Adipocyte (in vitro differentiated cells): ENCODE measurements at regions not wholly inside any gene's neighbourhood (a gene's known extent, or its start where the extent isn't known, plus 50 kb on each side); places are given as distances from the start of the nearest gene placed in this dataset.

Experiments
- DNase-seq: peaks from one replicate; pipeline ENCODE4 v3.0.0-alpha.2; 2015; ENCODE audit warnings: low read depth
- H3K27me3 ChIP-seq: replicated peaks from 2 replicates; pipeline ENCODE4 v1.7.0; 2013; ENCODE audit warnings: mild to moderate bottlenecking, low read length, moderate library complexity; ENCODE audit not compliant: control insufficient read depth, insufficient read depth
- H3K36me3 ChIP-seq: 2 replicates; pipeline ENCODE4 v1.7.0; 2013; ENCODE audit warnings: low read length, mild to moderate bottlenecking, moderate library complexity; ENCODE audit not compliant: control insufficient read depth, insufficient read depth, severe bottlenecking
- H3K4me1 ChIP-seq: 2 replicates; pipeline ENCODE4 v1.7.0; 2013; ENCODE audit warnings: mild to moderate bottlenecking, low read length, moderate library complexity; ENCODE audit not compliant: control insufficient read depth, insufficient read depth
- H3K4me3 ChIP-seq: 2 replicates; pipeline ENCODE4 v1.7.0; 2013; ENCODE audit warnings: mild to moderate bottlenecking, low read length, moderate library complexity
- H3K9ac ChIP-seq: 2 replicates; pipeline ENCODE4 v1.7.0; 2013; ENCODE audit warnings: mild to moderate bottlenecking, low read length, moderate library complexity
- H3K9me3 ChIP-seq: 2 replicates; pipeline ENCODE4 v1.7.0; 2013; ENCODE audit warnings: mild to moderate bottlenecking, low read length, moderate library complexity; ENCODE audit not compliant: control insufficient read depth

DNA sequence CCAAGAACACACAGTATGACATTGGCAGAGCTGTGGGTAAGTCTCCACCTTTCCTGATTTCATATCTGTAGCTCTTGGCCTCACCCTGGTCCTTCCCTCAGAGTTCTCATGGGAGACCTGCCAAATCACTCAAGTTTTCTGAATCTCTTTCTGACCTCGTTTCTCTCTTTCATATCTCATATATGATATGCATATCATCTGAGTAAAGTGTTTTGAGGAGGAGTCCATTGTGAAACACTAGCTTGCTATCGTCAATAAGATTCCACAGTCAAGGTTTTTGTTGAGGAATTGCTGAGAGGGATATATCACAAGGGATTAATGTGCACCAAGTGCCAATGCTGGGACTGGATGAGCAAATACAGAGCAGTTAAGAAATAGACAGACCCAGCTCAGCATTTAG is 739.2 kb downstream of the BRINP1 start:
- Histone ChIP-seq H3K9ac (no peak overlapping the region), H3K9me3 (peaks cover 6% of the 10 kb centered on the region), H3K4me3 (no peak overlapping the region), H3K4me1 (no peaks in the 10 kb centered on the region), H3K36me3 (no peaks in the 10 kb centered on the region), H3K27me3 (no peaks in the 10 kb centered on the region)
- no peak for DNase-seq

DNA sequence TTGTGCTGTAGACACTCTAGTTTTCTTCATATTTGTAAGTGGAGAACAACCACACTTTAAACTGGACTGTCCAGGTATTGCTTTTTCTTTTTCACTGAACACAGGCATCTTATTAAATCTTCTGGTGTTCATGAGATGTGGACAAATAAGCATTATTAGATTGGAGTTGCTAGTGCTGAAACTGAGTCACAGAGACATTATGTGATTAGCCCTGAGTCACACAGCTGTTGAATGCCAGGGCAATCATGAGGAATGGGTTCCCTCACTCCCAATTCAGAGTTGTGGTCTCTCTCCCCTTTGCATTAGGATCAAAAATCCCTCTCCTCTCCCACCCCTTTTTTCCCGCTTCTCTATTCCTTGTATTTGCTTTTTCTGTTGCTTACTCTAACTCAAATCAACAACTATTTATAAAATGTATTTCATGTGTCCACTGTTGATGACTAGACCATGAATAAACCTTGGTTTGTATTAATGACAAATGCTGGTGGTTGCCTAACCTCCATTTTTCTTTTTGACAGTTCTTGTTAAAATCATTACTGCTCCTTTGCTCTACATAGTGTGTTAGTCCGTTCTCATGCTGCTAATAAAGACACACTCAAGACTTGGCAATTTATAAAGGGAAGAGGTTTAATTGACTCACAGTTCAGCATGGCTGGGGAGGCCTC is 738.2 kb downstream of the BRINP1 start:
- Histone ChIP-seq H3K9ac (no peak overlapping the region), H3K9me3 (peaks cover 6% of the 10 kb centered on the region), H3K4me1 (no peaks in the 10 kb centered on the region), H3K36me3 (no peaks in the 10 kb centered on the region), H3K4me3 (no peak overlapping the region), H3K27me3 (no peaks in the 10 kb centered on the region)
- DNase-seq: no peak

DNA sequence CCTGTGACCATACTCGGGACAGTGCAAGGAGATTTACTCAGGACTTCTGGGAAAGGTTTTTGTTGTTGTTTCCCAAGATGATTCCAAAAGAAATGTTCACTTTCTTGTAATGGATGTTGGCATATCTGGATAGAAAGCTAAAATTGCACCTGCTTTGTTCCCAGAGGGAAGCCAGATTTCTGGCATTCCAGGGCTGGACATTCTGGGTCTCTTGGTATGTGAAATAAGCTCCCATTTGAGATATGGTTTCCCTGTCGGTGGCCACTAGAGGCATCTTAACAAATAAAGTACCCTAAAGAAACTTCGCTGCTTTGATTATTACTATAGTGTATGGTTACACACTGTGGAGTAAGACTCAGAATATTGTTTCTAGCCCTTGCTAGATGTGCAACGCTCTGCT is 737.3 kb downstream of the BRINP1 start:
- no peak overlapping the region for H3K4me3 ChIP-seq
- no peak overlapping the region for H3K9ac ChIP-seq
- no peak for DNase-seq
- H3K9me3 ChIP-seq: peaks cover 6% of the 10 kb centered on the region
- no peaks in the 10 kb centered on the region for H3K27me3 ChIP-seq
- no peaks in the 10 kb centered on the region for H3K36me3 ChIP-seq
- no peaks in the 10 kb centered on the region for H3K4me1 ChIP-seq

DNA sequence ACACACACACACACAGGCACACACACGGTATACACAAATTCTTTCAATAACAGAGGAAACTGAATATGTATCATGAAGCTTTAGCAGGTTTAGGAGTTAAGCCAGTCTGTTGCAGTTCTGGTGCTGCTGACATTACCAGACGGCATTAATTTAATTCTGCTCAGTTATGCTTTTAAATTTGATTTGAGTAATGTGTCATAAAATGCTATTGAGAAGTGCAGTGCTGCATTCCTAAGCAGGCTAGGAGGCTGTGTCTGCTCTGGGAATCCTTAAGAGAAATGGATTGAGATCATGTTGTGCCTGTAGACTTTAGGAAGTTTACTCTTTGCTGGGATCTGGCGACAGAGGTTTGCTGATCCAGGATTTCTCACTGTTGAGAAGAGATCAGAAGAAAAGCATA is 733.8 kb downstream of the BRINP1 start:
- no peak for DNase-seq
- Histone ChIP-seq H3K36me3 (no peaks in the 10 kb centered on the region), H3K4me1 (no peaks in the 10 kb centered on the region), H3K9me3 (peaks cover 17% of the 10 kb centered on the region), H3K9ac (no peak overlapping the region), H3K4me3 (no peak overlapping the region), H3K27me3 (no peaks in the 10 kb centered on the region)

DNA sequence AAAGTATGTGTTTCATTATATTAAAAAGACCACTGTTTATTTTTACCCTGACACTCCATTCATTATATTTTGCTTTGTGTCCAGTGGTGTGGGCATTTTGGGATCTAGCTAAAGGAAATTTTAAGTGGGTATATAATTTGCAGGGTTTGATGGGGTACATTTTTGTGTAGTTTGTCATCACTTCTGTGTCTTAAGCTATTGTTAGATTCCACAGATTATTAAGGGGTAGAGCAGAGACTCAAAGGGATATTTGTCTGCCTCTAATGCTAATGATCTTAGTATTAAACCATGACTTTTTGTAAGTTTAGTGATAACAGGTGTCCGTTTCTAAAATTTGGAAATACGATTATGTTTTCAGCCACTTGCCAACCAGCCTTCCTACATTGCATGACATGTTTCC is 731.6 kb downstream of the BRINP1 start:
- DNase-seq: no peak
- Histone ChIP-seq H3K4me1 (no peaks in the 10 kb centered on the region), H3K36me3 (no peaks in the 10 kb centered on the region), H3K27me3 (no peaks in the 10 kb centered on the region), H3K4me3 (no peak overlapping the region), H3K9ac (no peak overlapping the region), H3K9me3 (peaks cover 17% of the 10 kb centered on the region)

DNA sequence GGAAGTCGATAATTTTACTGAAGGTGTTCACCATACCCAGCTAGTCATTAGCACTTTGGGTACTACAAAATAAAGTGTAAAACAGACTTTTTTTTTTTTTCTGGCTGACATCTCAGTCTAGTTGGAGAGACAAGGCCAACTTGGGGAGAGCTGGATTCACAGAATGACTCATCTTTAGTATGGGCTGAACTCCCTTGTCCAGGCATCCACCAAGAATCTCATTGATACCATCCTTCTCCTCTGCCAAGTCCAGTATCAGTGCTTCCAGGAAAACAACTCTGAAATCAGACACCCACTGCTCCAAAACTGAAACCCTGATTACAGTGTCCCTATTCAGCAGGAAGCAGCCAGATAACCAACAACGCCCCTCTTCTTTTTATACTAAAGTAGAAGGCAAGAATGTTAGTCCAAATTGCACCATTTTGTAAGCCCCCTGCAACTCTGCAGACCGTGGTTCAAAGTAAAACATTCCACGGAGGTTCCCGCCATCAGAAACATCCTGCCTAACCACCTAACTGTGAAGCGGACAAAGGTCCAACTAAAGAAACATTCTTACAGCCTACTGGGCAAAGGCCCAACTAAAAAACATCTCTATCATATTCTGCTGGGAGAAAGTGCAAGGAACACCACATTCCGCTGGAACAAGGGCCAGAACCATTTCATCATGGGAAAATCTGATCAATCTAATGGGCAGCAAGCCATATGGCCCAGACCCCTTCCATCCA is 728.2 kb downstream of the BRINP1 start:
- no peak overlapping the region for H3K4me3 ChIP-seq
- H3K9ac ChIP-seq: no peak overlapping the region
- DNase-seq: no peak

DNA sequence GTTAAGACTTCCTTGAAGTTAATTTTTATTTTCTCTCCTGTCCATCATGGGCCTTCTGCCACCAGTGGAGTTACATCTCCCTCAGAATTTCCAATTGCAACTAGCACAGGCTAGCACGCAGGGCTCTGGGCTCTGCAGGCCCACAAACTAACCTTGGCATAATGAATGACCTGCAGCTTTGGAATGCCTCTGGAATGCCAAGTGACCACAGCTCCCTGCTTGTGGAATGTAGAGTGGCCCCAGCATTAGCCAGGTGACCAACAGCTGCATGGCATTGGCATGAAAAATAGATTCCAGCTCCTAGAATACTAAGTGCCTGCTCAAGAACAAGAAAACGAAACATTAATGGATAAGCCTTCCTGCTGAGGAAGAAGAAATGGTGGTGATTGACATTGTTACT is 726.1 kb downstream of the BRINP1 start:
- Histone ChIP-seq H3K9me3 (peaks cover 28% of the 10 kb centered on the region), H3K36me3 (no peaks in the 10 kb centered on the region), H3K4me3 (no peak overlapping the region), H3K9ac (no peak overlapping the region), H3K4me1 (no peaks in the 10 kb centered on the region), H3K27me3 (no peaks in the 10 kb centered on the region)
- DNase-seq: peak; percentile 0

More for the DNA sequence above, 728.2 kb downstream of the BRINP1 start:
- no peaks in the 10 kb centered on the region for H3K27me3 ChIP-seq
- no peaks in the 10 kb centered on the region for H3K36me3 ChIP-seq
- H3K4me1 ChIP-seq: no peaks in the 10 kb centered on the region
- peaks cover 19% of the 10 kb centered on the region for H3K9me3 ChIP-seq

DNA sequence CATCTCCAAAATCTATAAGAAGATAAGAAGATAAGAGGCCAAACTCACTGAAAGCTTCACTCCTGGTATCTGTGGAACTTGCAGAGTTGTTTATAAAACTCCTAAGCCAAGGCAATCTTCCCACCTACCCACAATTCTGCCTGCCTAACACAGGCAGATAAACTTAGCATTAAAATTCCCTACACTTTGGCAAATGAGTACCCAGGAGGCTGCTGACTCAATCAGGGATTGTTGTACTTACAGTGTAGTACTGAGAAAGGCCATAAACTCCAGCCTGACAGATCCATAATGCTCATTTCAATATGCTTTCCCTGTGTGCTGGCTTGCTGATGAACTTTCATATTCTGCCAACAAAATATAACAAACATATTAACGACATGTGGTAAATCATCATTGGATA is 725.2 kb downstream of the BRINP1 start:
- no peak overlapping the region for H3K9ac ChIP-seq
- no peak for DNase-seq
- H3K4me3 ChIP-seq: no peak overlapping the region
- no peaks in the 10 kb centered on the region for H3K4me1 ChIP-seq
- peaks cover 20% of the 10 kb centered on the region for H3K9me3 ChIP-seq
- H3K36me3 ChIP-seq: no peaks in the 10 kb centered on the region
- no peaks in the 10 kb centered on the region for H3K27me3 ChIP-seq

DNA sequence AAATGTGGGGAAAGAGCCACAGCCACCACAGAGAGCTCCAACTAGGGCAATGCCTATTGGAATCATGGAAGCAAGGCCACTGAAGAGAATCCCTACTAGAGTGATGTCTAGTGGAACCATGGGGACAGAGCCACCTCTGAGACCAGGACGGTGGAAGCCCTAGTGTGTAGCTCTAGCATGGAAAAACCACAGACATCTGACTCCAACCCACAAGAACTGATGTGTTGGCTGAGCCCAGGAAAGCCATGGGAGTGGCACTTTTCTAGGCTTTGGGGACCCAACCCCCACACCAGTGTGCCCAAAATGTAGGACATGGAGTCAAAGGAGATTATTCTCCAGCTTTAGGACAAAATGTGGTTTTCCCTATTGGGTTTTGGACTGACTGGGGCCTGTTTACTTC is 721.9 kb downstream of the BRINP1 start:
- DNase-seq: no peak
- H3K4me3 ChIP-seq: no peak overlapping the region
- peaks cover 16% of the 10 kb centered on the region for H3K9me3 ChIP-seq
- no peaks in the 10 kb centered on the region for H3K27me3 ChIP-seq
- no peaks in the 10 kb centered on the region for H3K36me3 ChIP-seq
- no peaks in the 10 kb centered on the region for H3K4me1 ChIP-seq
- H3K9ac ChIP-seq: no peak overlapping the region

DNA sequence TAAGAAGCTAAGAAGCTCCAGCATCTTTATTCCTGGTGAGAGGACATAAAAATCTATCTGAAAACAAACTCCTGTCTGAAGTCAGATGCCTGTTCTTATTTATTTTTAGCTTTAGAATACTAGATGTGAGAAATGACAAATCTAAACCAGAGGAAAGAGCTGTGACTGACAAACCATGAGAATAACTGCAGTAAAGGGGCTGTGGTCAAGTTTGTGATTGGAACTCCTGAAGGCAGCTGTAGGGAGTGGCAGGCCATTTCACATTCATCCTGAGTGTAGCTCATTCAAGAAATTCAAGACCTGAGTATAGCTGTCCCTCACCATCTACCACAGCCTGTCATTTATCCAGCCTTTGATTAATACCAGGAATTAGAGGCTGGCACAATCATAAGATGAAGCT is 718.8 kb downstream of the BRINP1 start:
- H3K36me3 ChIP-seq: no peaks in the 10 kb centered on the region
- H3K4me1 ChIP-seq: no peaks in the 10 kb centered on the region
- H3K4me3 ChIP-seq: no peak overlapping the region
- H3K9me3 ChIP-seq: peaks cover 15% of the 10 kb centered on the region
- no peak overlapping the region for H3K9ac ChIP-seq
- H3K27me3 ChIP-seq: no peaks in the 10 kb centered on the region
- DNase-seq: no peak

DNA sequence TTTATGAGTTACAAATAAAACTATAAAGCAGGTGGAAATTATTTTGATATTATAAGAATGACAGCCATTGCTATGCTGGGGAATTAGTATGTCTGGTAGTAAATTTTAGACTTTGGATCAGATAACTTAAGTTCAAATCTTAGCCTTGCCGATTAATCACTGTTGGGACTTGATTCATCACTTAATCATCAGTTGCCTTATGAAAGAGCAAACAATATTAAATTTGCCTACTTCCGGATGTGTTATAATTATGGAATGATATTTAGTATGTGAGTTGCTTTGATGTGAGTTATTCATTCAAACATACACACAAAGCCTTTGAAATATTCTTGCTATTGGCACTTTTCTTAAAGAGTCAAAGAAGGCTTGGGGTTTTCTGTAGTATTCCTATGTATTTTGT is 717.7 kb downstream of the BRINP1 start:
- Histone ChIP-seq H3K27me3 (no peaks in the 10 kb centered on the region), H3K36me3 (no peaks in the 10 kb centered on the region), H3K4me1 (no peaks in the 10 kb centered on the region), H3K4me3 (no peak overlapping the region), H3K9me3 (peaks cover 6% of the 10 kb centered on the region), H3K9ac (no peak overlapping the region)
- no peak for DNase-seq

DNA sequence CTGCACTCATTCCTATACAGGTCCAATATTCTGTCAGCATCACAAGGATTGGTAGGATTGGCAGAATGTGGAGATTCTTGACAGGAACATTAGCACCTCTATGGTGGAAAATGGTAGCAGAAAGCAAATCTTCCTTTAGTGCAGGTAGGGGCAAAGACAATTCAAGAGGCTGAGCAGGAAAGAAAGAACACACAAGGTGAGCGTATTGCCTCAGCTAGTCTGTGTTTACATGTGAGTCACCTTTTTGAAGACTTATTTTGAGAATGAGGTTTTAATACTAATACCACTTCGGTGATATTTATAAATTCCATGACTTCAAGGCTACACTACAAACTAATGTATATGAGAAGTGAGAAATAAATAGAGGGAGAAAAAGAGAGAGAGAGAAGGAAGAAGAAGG is 717.0 kb downstream of the BRINP1 start:
- DNase-seq: no peak
- H3K4me1 ChIP-seq: no peaks in the 10 kb centered on the region

More for the DNA sequence above, 717.0 kb downstream of the BRINP1 start:
- Histone ChIP-seq H3K4me3 (no peak overlapping the region), H3K36me3 (no peaks in the 10 kb centered on the region), H3K9me3 (peaks cover 2% of the 10 kb centered on the region), H3K9ac (no peak overlapping the region), H3K27me3 (no peaks in the 10 kb centered on the region)
